ENCODE measurements at regions not wholly inside any gene's neighbourhood (a gene's known extent, or its start where the extent isn't known, plus 50 kb on each side); places are given as distances from the start of the nearest gene placed in this dataset.

DNA sequence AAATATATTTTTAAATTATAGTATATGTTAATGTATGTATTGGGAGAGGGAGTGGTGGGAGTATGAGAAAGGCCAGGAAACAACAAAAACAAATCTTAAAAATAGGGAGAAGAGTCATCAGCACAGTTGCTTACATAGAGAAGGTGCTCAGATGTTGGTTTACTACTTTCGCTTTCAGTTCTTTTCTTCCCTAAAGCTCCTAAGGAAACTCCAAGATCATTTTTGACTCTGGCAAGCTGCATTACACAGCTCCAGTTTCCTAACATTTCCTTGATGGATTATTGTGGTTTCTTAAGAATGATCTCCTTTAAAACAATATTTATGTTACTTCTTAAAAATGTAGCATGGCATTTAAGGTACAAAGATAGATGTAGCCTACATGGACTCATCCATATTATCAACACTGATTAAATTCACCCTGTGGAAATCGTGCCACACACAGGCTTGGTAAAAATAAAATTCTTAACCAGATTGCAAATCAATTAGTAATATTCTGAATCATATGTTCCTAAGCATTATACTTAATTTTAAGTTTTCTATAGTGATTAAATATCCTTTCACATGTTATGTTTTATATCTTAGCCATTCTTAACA lies 118.0 kb upstream of the MAN1A1 start:
- no peaks in the 10 kb centered on the region for H3K4me1 ChIP-seq (ENCODE audit: insufficient read depth, low read length)
- Mint-ChIP-seq H3K27me3 (ENCODE audit: low read depth) (no peaks in the 10 kb centered on the region), H3K9me3 (no peaks in the 10 kb centered on the region), H3K4me3 (no peak overlapping the region), H3K36me3 (ENCODE audit: insufficient read depth in 1 of 3, low read depth in 3 of 3) (no peaks in the 10 kb centered on the region), H3K27ac (no peak overlapping the region; a peak in 1 of 7 replicates), H3K4me1 (peaks cover 13 to 16% of the 10 kb centered on the region in 2 experiments)
- no peaks in the 10 kb centered on the region for H3K79me1 ChIP-seq (ENCODE audit: insufficient read depth, low read depth, low read length, poor library complexity, severe bottlenecking)
- H2BK120ac ChIP-seq (ENCODE audit: low read depth, low read length, poor library complexity, severe bottlenecking) = no peak overlapping the region
- H3K4ac ChIP-seq (ENCODE audit: low read depth, low read length) = no peak overlapping the region
- no peak overlapping the region for H2AK5ac ChIP-seq (ENCODE audit: insufficient read length, low read length)
- H3K9ac ChIP-seq (ENCODE audit: extremely low read depth, insufficient read length, low read length) = no peak overlapping the region
- no peak overlapping the region for H3K4me2 ChIP-seq (ENCODE audit: insufficient read depth, insufficient read length, low read length)
- no peak overlapping the region for H3K23ac ChIP-seq (ENCODE audit: insufficient read length, low read depth, low read length)
- no peaks in the 10 kb centered on the region for H3K79me2 ChIP-seq (ENCODE audit: insufficient read depth, low read length)
- H4K91ac ChIP-seq (ENCODE audit: insufficient read length, low read depth, low read length) = no peak overlapping the region
- no peak overlapping the region for H3K18ac ChIP-seq (ENCODE audit: insufficient read length, low read depth, low read length)
- H4K5ac ChIP-seq (ENCODE audit: insufficient read length, low read depth, low read length) = no peak overlapping the region
- no peak overlapping the region for H3K27ac ChIP-seq (ENCODE audit: insufficient read length, low read depth, low read length)
- H3K27me3 ChIP-seq (ENCODE audit: insufficient read depth, low read length) = no peaks in the 10 kb centered on the region
- no peaks in the 10 kb centered on the region for H4K20me1 ChIP-seq (ENCODE audit: control insufficient read depth, insufficient read depth, insufficient read length)
- no peak overlapping the region for H3K14ac ChIP-seq (ENCODE audit: insufficient read depth, low read length)
- no peak overlapping the region for H4K8ac ChIP-seq (replicated peaks; ENCODE audit: insufficient read length, low read depth, low read length)
- H2BK5ac ChIP-seq (ENCODE audit: insufficient read length, low read length) = no peak overlapping the region
- TF ChIP-seq, protein P1, sequence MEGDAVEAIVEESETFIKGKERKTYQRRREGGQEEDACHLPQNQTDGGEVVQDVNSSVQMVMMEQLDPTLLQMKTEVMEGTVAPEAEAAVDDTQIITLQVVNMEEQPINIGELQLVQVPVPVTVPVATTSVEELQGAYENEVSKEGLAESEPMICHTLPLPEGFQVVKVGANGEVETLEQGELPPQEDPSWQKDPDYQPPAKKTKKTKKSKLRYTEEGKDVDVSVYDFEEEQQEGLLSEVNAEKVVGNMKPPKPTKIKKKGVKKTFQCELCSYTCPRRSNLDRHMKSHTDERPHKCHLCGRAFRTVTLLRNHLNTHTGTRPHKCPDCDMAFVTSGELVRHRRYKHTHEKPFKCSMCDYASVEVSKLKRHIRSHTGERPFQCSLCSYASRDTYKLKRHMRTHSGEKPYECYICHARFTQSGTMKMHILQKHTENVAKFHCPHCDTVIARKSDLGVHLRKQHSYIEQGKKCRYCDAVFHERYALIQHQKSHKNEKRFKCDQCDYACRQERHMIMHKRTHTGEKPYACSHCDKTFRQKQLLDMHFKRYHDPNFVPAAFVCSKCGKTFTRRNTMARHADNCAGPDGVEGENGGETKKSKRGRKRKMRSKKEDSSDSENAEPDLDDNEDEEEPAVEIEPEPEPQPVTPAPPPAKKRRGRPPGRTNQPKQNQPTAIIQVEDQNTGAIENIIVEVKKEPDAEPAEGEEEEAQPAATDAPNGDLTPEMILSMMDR (conservative IDR thresholded peaks at IDR 0.05) = no peak
- no peaks in the 10 kb centered on the region for H3K9me3 ChIP-seq (ENCODE audit: control insufficient read depth, low read depth, low read length)
- H3T11ph ChIP-seq (ENCODE audit: low read length) = no peak overlapping the region
- no peak overlapping the region for H2BK20ac ChIP-seq (ENCODE audit: low read depth, low read length, poor library complexity, severe bottlenecking)
- no peak overlapping the region for H2AFZ ChIP-seq (ENCODE audit: low read length)
- H3K23me2 ChIP-seq (ENCODE audit: insufficient read length, low read depth, low read length, poor library complexity, severe bottlenecking) = no peaks in the 10 kb centered on the region
- no peak for DNase-seq
- WGBS (ENCODE audit: extremely low coverage, insufficient read length, low lambda C conversion rate) = no CpG with 5 or more reads among the region's 2 CpGs
- H2BK12ac ChIP-seq (ENCODE audit: insufficient read length, low read depth, low read length) = no peak overlapping the region
- H2BK15ac ChIP-seq (ENCODE audit: low read depth, low read length) = no peak overlapping the region
- H3K56ac ChIP-seq (ENCODE audit: insufficient read length, low read depth, low read length) = no peak overlapping the region

Data from H9 (cell line).